Embryonic facial prominence (tissue), 1 donor: ENCODE measurements at regions not wholly inside any gene's neighbourhood (a gene's known extent, or its start where the extent isn't known, plus 50 kb on each side); places are given as distances from the start of the nearest gene placed in this dataset.

Experiments used
- DNase-seq: peaks from one replicate; pipeline ENCODE4 v3.0.0-alpha.2; 2016; ENCODE audit errors: extremely low spot score

DNA sequence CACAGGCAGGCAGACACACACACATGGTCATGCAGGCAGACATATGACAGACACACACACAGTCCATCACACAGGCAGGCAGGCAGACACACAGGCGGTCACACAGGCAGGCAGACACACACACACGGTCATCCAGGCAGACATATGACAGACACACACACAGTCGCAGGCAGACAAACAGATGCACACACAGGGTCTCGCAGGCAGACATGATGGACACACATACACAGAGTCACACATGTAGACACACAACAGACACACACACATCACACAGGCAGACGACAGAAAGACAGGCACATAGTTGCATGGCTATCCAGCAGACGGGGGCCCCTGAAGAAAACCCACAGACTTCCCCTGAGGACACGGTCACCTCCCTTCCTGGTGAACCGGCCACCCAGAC is 135.4 kb downstream of the NCOR2 start:
- no peak for DNase-seq

DNA sequence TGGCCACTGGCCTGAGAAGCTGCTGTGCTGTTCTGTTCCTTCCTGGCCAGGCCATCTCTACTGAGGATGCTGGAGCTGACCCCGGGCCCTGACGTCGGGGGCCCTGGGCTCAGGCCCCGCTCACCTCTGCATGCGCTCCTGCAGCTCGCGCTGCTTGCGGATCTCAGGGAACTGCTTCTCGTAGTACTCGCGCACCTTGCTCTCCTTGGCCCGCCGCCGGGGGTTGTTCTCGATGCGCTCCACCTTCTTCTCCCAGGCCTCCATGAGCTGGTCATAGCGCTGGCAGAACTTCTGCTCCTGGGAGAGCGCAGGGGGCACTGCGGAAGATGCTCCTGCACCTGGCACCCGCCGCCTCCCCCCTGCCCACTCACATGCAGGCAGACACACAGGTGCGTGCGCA is 135.6 kb downstream of the RFLNA start:
- no peak for DNase-seq

DNA sequence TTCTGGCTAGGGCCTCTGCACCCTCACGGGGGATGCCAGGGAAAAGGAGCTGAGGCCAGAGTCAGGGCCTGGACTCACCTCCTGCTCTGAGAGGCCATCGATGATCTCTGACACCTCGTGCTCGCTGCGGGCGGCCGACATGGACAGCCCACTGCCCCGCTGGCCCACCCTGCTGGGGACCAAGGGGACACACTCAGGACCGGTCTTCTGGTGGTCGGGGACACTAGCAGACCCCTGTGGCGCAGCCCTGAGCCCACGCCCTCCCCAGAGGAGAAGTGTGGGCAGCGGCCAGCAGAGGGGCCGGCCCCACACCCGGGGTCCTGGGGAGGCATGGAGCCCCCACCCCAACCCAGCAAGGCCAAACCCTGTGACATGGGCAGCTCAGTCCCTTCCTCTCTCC is 134.6 kb downstream of the RFLNA start:
- DNase-seq = no peak

DNA sequence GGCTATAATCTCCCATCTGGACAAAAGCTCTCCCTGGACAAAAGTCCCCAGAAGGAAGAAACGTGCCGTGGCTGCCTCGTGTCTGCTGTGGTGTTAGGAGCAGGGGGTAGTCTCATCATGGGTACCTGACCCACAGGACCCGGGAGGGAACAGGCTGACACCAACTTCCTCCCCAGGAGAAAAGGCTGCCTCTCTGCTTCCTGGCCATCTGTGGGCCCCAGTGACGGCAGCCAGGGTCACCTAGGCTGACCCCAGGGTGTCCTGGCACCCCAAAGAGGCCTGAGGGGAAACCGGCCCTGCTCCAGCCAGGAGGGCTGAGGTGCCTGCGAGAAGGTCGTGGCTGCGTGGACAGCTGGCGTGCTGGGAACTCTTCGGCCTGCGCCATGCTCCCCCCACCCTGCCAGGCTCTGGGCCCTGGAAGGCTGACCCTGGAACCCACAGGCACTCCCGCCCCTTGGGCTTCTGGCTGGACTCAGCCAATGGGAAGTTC is 133.9 kb downstream of the RFLNA start:
- no peak for DNase-seq

DNA sequence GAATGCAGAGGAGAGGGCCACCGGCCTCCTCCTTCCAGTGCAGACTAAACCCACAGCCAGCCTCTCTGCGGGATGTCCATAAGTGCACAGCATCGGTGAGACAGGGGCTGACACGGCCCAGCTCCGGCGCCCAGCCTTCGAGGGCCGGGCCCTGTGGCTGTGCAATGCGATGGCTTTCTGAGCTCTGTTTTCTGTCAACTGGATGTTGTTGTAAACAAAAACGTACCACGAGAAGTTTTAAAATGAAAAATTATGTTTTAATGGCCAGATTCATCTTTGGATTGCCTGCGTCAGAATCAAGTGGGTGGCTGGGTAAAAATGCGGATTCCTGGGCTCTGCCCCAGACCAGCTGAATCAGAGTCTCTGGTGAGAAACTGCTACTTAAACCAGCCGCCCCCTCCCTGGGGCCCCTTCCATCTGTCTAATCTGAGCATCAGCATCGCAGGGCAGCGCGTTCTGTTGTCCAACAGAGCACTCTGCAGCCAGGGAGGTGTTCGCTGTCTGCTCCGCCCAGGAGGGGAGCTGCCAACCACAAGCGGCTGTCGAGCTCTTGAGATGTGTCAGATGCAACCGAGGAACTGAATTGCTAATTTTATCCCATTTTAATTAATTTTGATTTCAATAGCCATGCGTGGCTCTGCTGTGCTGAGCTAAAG is 133.4 kb downstream of the RFLNA start:
- no peak for DNase-seq

DNA sequence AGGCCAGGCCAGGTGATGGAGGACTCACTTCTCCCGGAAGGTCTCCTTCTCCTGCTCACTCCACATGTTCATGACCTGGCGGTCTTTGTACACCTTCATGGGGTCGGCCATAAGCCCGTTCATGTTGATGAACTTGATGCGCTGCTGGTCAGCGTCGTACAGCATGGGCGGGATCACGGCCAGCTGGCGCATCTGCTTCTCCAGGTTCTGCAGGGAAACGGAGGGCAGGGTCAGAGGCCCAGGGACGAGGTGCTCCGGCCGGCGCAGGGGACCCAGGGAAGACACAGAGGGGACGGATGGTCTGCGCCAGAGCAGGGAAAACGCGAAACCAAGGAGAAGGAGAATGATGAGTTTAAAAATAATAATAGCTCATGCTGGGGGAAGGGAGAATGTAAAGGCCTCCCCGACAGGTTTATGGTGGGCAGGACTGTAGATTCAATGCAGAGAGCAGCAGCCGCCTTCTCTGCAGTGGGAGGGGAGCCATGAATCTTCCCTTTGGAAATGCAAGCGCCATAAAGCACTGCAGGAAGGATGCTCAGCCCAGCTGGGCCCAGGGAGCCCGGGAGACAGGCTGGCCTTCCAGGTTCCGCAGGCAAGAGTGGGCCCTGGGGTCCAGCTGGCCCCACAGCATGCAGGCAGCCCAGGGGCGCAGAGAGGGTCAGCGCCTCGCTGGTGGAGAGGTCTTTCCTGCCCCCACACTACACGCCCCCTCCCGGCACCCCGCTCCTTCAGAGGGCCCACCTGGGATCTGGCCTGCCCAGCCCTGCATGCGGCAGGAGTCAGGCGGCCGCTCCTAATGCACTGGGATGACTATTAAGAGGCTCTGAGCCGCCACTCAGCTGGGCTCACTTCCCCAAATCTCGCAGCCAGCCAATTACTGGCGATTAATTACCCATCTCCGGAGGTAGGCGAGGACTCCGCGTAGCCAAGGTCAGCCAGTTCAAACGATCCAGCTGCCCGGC is 132.0 kb downstream of the RFLNA start:
- DNase-seq = no peak

DNA sequence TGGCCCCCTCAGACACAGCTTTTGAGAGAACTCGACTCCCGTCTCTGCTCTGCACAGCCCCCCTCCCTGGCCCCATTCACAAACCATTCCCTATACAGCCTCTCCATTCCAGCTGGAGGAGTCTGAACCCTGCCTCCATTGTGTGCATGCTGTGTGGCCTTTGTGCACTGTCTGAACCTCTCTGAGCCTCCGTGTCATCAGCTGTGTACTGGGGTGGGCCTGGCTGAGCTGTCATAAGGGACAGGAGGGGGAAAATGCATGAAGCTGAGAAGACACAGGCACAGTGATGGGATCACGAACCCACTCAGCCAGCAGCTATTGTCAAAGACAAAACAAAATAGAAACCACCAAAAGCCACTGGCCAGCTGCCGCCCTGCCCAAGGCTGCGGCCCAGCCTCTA is 130.8 kb downstream of the RFLNA start:
- DNase-seq = no peak

DNA sequence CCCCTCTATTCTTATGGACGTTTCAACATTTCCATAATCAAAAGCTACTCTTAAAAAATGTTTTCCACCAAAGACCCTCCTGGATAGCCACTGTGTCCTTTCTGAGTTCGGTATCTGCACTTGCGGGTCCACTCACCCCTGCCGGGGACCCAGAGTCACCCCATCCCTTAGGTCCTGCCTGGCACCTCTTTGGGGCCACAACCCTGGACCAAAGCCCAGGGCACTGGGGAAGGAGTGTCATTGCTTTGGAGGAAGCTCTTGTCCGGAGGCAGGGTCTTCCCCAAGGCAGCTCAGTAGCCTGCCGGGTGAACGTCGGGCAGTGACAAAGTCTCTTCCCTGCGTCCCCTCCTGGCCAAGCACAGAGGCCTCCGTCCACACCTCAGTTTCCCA is 129.6 kb downstream of the RFLNA start:
- no peak for DNase-seq

DNA sequence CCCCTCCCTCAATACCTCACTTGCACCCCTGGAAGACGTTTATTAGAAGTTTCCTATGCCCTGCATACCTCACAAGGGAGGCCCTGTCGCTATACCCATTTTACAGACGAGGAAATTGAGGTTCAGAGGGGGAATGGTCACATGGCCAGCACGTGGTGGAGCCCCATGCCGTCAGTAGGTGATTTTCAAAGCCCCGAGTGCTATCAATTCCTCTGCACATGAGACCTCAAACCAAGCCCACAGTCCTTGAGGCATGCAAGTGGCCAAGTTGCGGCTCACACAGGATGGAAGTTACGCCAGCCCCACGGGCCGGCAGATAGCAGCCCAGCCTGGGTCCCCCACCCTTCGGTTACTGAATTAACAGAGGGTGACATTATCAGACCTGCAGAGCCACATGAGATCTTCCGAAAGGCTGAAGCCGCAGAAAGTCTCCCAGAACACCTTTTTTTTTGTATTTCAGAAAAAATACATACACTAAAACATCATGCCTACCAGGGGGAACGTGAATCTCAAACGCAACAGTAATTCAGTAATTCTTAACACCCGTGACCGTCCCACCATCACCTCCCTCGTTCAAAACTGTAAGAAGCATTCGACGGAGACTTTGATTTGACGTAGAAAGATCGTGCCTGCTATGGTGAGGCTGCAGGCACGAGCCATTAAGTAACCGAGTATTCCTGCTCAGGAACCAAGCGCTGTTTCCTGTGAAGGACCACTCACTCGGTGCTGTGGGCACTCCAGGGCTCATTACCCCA is 129.0 kb downstream of the RFLNA start:
- no peak for DNase-seq

DNA sequence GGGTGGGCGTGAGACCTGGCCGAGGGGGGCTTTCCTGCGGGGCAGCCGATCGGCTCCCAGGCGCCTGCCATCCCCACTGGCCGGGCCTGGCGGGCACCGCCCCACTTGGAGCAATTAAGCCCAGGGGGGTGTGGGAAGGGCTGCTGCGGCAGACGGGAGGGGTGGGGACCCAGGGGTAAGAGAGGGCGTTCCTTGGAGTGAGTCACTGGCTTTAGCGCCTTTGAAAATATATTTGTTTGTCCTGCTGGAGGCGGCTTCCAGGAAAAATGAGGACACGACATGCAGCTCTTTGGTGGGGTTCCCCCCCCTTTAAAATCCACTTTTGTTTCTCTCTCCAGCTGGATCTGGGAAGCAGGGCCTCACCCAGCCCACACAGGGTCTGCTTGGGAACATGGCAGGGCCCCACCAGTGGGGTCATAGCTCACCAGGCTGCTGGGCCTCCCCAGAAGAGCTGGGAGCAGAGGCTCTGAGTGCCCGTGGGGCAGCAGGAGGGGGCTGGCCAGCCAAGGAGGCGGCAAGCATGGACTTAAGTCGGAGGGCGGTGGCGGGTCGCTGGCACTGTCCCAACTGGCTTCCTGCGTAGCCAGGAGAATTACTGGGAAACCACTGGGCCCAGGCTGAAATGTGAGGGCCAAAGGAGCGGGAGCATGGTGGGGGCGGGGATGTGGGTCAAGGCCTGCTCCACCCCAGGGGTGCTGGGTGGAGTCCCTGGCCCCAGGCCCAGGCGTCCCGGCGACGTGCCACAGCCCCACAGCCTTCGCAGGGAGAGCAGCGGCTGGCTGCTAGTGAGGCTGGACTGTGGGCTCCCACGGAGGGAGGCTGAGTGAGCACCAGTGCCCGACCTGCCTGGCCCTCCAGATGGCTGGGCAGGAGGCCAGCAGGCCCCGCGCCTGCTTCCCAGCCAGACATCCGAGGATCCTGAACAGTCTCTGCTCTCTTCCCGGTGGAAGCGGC is 128.0 kb downstream of the RFLNA start:
- DNase-seq = no peak

DNA sequence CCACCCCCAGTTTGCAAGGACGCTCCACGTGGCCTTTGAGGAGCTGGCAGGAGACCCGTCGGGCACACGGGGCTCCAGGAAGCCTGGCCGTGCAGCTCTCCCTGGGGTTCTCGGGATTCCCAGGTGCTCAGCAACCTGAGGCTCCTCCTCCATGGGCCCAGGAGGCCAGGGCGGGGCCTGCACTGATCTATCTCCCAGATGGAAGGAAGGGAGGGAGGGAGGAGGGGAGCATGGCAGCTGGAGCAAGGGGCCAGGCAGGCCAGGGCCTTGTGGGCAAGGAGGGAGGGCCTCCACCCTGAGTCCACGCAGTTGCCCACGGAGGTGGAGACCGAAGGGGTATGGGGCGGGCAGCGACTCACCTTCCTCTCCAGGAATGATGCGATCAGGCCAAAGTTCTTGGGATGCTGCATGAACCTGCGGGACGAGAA is 127.3 kb downstream of the RFLNA start:
- DNase-seq = no peak

DNA sequence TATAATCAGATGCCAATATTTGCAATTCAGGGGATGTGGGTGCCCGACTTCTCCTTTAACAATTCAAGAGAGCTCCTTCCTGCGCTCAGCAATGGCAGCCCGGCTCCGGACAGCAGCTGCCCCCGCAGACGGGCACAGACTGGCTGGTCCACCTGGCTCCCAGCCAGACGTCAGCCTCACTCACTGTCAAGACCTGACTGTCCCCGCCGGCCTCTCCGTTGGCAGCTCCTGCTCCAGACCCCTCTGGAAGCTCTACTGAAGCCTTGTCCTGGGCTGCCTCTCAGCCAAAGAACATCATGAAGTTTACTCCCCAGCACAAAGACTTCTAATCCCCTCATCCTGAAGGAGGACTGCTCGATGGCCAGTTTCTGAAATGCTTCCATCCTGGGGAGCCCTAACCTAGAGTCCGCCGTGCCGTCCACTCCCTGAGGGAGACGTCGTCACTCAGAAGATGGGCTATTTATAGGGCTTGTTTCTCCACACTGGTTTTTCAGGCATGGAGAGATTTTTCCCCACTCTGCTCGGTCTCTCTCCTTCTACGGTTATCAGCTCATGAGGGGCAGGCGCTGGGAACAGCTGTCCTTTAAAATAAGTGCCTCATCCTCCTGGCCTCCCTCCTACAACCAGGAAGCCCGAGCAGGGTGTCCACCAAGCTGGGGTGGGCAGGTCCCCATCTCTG is 126.2 kb downstream of the RFLNA start:
- no peak for DNase-seq

DNA sequence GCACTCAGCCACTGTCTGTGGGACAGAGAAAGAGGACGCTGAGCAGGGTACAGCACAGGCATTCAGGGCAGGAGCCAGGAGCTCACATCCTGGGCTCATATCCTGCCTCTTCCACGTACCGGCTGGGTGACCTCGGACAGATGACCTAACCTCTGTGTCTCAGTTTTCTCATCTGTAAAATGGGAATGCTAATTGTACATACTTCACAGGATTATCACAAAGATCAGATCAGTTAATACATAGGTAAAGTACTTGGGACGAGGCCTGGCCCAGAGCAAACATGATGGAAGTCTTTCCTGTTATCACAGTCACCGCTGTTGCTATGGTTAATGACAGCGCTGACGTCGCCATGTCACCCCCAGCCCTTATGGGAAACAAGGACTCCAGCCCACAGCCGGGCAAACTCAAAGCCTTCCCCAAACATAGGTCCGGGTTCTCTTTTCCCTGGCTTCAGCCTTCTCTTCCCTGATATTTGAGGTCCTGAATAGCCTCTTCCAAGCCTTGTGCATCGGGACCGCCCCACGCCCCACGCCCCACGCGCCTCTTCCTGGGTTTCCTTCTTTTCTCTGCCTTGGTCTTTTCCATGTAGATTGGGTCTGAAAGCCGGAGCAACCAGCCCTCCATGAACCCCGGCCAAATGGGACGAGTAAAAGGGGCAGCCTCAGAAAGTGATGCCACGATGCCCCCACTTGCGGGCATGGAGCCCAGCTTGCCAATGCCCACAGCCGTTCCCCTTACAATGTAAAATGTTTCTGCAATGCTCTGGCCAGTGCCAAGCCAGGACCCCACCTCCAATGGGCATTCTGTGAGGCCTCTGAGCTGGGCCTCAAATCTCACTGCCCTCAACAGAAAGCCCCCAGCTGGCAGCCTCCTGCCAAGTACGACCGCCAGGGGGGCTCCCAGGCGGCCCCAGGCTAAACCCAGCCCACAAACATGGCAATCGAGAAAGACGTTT is 125.4 kb downstream of the RFLNA start:
- no peak for DNase-seq

DNA sequence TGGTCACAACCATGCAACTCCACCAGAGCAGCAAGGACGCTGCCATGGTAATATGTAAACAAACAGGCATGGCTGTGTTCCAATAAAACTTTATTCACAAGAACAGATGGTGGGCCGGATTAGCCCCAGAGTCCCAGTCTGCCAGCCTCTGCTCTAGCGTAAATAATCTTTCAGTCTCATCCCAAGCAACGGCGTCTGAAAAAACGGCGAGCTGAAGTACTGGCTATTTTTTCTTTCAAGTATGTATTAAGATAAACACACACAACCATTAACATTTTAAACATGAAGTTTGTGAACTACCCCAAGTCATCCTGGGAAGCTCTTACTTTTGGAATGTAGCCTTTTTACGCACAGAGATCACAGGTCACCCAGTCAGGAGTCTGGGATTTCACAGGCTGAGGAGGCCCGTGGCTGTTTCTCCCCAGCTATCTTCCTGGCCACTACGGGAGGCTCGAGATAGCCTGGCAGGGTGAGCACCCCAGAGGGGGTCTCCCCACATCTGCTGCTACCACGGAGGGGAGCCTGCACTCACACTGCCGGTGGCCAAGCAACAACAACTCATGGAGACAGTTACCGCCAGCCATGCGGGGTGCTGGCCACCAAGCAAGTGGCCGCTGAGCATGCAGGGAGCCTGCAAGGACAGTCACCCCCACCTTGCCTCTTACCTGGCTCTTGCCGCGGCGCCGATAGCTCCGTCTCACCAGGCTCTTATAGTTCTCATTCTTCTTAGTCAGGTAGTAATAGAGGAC is 124.6 kb downstream of the RFLNA start:
- DNase-seq = no peak

DNA sequence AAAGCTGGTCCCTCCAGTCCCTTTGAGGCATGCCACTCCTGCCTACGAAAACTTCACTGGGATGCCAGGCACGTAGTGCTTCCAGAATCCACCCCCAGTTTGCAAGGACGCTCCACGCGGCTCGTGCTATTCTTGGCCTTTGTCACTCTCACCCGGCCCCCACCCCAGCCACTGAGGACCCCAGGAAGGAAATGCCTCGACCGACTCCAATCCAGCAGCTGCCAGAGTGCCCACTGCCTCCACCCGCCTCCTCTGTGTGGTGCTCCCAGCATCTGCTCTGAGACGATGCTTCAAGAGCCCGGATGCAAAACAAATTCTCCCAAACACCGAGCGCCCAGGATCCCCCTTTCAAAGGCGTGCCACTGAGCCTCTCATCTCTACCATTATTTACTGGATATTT is 123.9 kb downstream of the RFLNA start:
- DNase-seq = no peak

DNA sequence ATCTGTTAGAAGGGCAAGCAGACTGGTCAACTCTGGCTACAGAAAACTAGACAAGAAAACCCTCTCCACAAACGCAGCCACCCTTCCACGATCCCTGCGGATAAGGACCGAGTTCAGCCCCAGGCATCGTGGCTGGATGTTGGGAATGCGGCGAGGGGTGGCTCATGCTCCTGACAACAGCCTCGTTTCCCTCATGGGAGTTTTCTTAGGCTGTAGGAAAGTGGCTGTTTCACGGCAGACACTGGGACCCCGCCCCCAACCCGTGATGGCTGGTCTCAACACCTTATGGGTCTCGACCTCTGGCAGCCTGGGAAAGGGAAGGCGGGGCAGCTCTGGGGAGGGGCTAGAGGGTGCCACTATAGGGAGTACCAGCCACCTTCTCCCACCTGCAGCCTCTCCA is 123.3 kb downstream of the RFLNA start:
- DNase-seq = no peak

DNA sequence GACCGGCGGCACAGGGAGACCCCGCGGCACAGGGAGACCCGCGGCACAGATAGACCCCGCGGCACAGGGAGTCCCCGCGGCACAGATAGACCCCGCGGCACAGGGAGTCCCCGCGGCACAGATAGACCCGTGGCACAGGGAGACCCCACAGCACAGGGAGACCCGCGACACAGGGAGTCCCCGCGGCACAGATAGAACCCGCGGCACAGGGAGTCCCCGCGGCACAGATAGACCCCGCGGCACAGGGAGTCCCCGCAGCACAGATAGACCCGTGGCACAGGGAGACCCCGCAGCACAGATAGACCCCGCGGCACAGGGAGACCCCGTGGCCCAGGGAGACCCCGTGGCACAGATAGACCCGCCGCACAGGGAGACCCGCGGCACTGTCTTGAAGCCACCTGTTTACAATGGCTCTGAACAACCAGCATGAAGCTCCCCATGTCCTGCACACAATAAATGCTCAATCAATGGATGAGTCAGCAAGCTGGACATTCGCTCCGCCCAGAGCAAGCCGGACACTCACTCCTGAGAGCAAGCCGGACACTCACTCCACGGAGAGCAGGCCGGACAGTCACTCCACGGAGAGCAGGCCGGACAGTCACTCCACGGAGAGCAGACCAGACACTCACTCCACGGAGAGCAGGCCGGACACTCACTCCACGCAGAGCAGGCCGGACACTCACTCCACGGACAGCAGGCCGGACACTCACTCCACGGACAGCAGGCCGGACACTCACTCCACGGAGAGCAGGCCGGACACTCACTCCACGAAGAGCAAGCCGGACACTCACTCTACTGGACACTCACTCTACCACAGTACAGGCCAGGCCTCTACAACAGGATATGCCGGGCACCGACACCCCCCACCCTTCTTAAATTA is 121.9 kb downstream of the RFLNA start:
- no peak for DNase-seq

DNA sequence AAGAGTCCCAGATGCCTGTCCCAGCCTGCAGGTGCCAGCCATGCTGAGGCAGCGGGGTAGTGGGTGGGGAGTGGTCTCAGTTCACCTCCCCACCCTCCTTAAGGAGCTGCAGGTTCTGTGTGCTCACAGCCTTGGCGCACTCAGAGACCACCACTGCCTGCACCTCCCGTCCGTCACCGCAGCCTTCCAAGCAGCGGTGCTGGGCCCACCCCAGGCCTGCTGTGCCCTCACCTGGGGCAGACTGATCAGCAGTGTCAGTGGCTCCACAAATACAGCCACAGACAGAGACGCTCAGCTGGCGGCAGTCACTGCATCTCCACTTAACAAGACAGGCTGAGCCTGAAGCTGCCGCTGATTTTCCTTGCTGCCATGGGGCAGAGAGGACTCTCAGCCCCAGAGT is 120.2 kb downstream of the RFLNA start:
- no peak for DNase-seq
